HCT116 (cell line): ENCODE measurements at regions not wholly inside any gene's neighbourhood (a gene's known extent, or its start where the extent isn't known, plus 50 kb on each side); places are given as distances from the start of the nearest gene placed in this dataset.

Experiments
- ATAC-seq: fragments of 200-7000 bp; cut with Tn5 transposase; 2 replicates; pipeline ENCODE4 v1.9.1; 2020; ENCODE audit warnings: mild to moderate bottlenecking, moderate library complexity
- BruUV-seq: library from RNA; stranded (reverse); fragments of 400-500 nt; replicated peaks from 2 replicates; lab custom pipeline; 2021; lab: Mats Ljungman, UMichigan
- CTCF ChIA-PET: fragments of 300-600 bp; sonication (Branson Sonifier 250); formaldehyde crosslinking; loops from one replicate; lab custom pipeline; 2021; ENCODE audit warnings: antibody characterized with exemption; lab: Charles Lee
- POLR2A ChIA-PET: fragments of 300-600, 350-600 bp; sonication (Branson Sonifier 250); formaldehyde crosslinking; loops from one replicate; lab custom pipeline; 2021; ENCODE audit warnings: antibody characterized with exemption; lab: Charles Lee
- RAD21 ChIA-PET, 2 experiments: fragments of 300-600 bp; sonication (Branson Sonifier 250); formaldehyde crosslinking; loops; one replicate each; lab custom pipeline; 2023; ENCODE audit warnings: low total read pairs in 2 of 2; ENCODE audit not compliant: uncharacterized antibody in 2 of 2, unreplicated experiment in 2 of 2, low non-redundant PET in 1 of 2; lab: Charles Lee
- DNase-seq: peaks from one replicate; pipeline ENCODE4 v3.0.0-alpha.2; 2010; ENCODE audit warnings: low read depth, low spot score
- H2AFZ ChIP-seq: fragments of 200-600 bp; shearing (Covaris generic), sonication (generic); 2 replicates; pipeline ENCODE4 v1.6.1; 2017; ENCODE audit warnings: low read depth, mixed run types, mixed read lengths, antibody characterized with exemption, low read length; ENCODE audit not compliant: poor library complexity, severe bottlenecking
- H3K27ac ChIP-seq: 2 replicates; pipeline ENCODE4 v1.5.1; 2012; ENCODE audit warnings: low read depth, low read length
- H3K27me3 ChIP-seq: fragments of 200-600 bp; sonication (generic); 2 replicates; pipeline ENCODE4 v1.6.1; 2016; ENCODE audit warnings: mixed run types, low read length, mixed read lengths; ENCODE audit not compliant: insufficient read depth
- H3K36me3 ChIP-seq, 2 experiments: fragments of 200-500 bp in 1 of 2; fragments of 200-600 bp in 1 of 2; sonication (Bioruptor generic) in 1 of 2; sonication (generic) in 1 of 2; 2 replicates each; pipeline versions ENCODE4 v1.5.1 to v1.6.1; 2014 to 2016; ENCODE audit warnings: low read length in 2 of 2, inconsistent platforms in 1 of 2, mixed read lengths in 1 of 2, mixed run types in 1 of 2; ENCODE audit not compliant: insufficient read depth in 2 of 2, control insufficient read depth in 1 of 2
- H3K4me1 ChIP-seq, 2 experiments: fragments of 200-600 bp in 1 of 2; sonication (generic) in 1 of 2; 2 replicates each; pipeline versions ENCODE4 v1.5.1 to v1.6.1; 2012 to 2017; ENCODE audit warnings: low read length in 2 of 2, inconsistent platforms in 1 of 2, mild to moderate bottlenecking in 1 of 2, mixed read lengths in 1 of 2, mixed run types in 1 of 2, moderate library complexity in 1 of 2; ENCODE audit not compliant: insufficient read depth in 2 of 2, control insufficient read depth in 1 of 2
- H3K4me2 ChIP-seq: fragments of 200-600 bp; sonication (generic); 2 replicates; pipeline ENCODE4 v1.6.1; 2017; ENCODE audit warnings: mixed run types, low read length, mixed read lengths
- H3K4me3 ChIP-seq, 2 experiments: fragments of 200-600 bp in 1 of 2; sonication (generic) in 1 of 2; replicated peaks in 1 of 2; 2 replicates each; pipeline ENCODE4 v1.5.1; 2011 to 2016; ENCODE audit warnings: low read length in 2 of 2, control low read depth in 1 of 2, low read depth in 1 of 2, mild to moderate bottlenecking in 1 of 2, mixed read lengths in 1 of 2, mixed run types in 1 of 2
- H3K79me2 ChIP-seq: fragments of 200-600 bp; sonication (generic); 2 replicates; pipeline ENCODE4 v1.6.1; 2017; ENCODE audit warnings: mild to moderate bottlenecking, mixed run types, low read length, moderate library complexity, mixed read lengths; ENCODE audit not compliant: insufficient read depth
- H3K9ac ChIP-seq: fragments of 200-600 bp; sonication (generic); 2 replicates; pipeline ENCODE4 v1.6.1; 2016; ENCODE audit warnings: low read length, mixed read lengths
- H3K9me2 ChIP-seq: fragments of 200-600 bp; sonication (generic), shearing (Covaris generic); 2 replicates; pipeline ENCODE4 v1.6.1; 2017; ENCODE audit warnings: mixed run types, mild to moderate bottlenecking, moderate library complexity; ENCODE audit not compliant: insufficient read depth
- H3K9me3 ChIP-seq, 2 experiments: fragments of 200-500 bp in 1 of 2; fragments of 200-600 bp in 1 of 2; sonication (Bioruptor generic) in 1 of 2; sonication (generic) in 1 of 2; 2 replicates each; pipeline ENCODE4 v1.6.1; 2014 to 2017; ENCODE audit warnings: low read length in 2 of 2, mixed read lengths in 2 of 2, inconsistent platforms in 1 of 2, low read depth in 1 of 2, mild to moderate bottlenecking in 1 of 2, mixed run types in 1 of 2, moderate library complexity in 1 of 2; ENCODE audit not compliant: control insufficient read depth in 1 of 2, insufficient read depth in 1 of 2
- H4K20me1 ChIP-seq: fragments of 200-600 bp; sonication (generic), shearing (Covaris generic); 2 replicates; pipeline ENCODE4 v1.6.1; 2017; ENCODE audit warnings: mixed run types, mild to moderate bottlenecking, moderate library complexity; ENCODE audit not compliant: insufficient read depth
- ATF3 ChIP-seq: IDR thresholded peaks from 2 replicates; pipeline ENCODE4 v1.6.1; 2012
- CBX3 ChIP-seq: IDR thresholded peaks from 2 replicates; pipeline ENCODE4 v1.6.1; 2012; ENCODE audit warnings: low read depth
- CEBPB ChIP-seq: IDR thresholded peaks from 2 replicates; pipeline ENCODE4 v1.6.1; 2012; ENCODE audit warnings: low read depth
- EGR1 ChIP-seq: IDR thresholded peaks from 2 replicates; pipeline ENCODE4 v1.6.1; 2012; ENCODE audit warnings: low read depth
- ELF1 ChIP-seq: IDR thresholded peaks from 2 replicates; pipeline ENCODE4 v1.6.1; 2012; ENCODE audit warnings: low read depth, borderline replicate concordance
- EZH2 ChIP-seq: fragments of 200-600 bp; sonication (generic); IDR thresholded peaks from 2 replicates; pipeline ENCODE4 v1.6.1; 2017; ENCODE audit warnings: antibody characterized with exemption, mixed run types
- EZH2phosphoT487 ChIP-seq: fragments of 200-600 bp; IDR thresholded peaks from 2 replicates; pipeline ENCODE4 v1.6.1; 2018; ENCODE audit warnings: antibody characterized with exemption, borderline replicate concordance
- FOSL1 ChIP-seq: IDR thresholded peaks from 2 replicates; pipeline ENCODE4 v1.6.1; 2012; ENCODE audit warnings: low read depth
- JUND ChIP-seq: IDR thresholded peaks from 2 replicates; pipeline ENCODE4 v1.6.1; 2012
- MAX ChIP-seq: IDR thresholded peaks from 2 replicates; pipeline ENCODE4 v1.6.1; 2012
- POLR2AphosphoS5 ChIP-seq: IDR thresholded peaks from 2 replicates; pipeline ENCODE4 v1.6.1; 2011; ENCODE audit warnings: mild to moderate bottlenecking, low read depth, low read length, moderate library complexity
- RAD21 ChIP-seq: IDR thresholded peaks from 2 replicates; pipeline ENCODE4 v1.6.1; 2012; ENCODE audit warnings: low read depth, mild to moderate bottlenecking
- SIN3A ChIP-seq: IDR thresholded peaks from 2 replicates; pipeline ENCODE4 v1.6.1; 2012; ENCODE audit warnings: low read depth
- SP1 ChIP-seq: IDR thresholded peaks from 2 replicates; pipeline ENCODE4 v1.6.1; 2012; ENCODE audit warnings: low read depth
- SRF ChIP-seq: IDR thresholded peaks from 2 replicates; pipeline ENCODE4 v1.6.1; 2012; ENCODE audit warnings: low read depth
- YY1 ChIP-seq: IDR thresholded peaks from 2 replicates; pipeline ENCODE4 v1.6.1; 2011; ENCODE audit warnings: low read length, low read depth, moderate library complexity, mild to moderate bottlenecking; ENCODE audit not compliant: insufficient replicate concordance; ENCODE audit errors: extremely low read depth
- ZFX ChIP-seq: fragments of 450-650 bp; IDR thresholded peaks from 2 replicates; pipeline ENCODE4 v1.6.1; 2017
- ZNF274 ChIP-seq: fragments of 200-500 bp; sonication (Bioruptor generic); IDR thresholded peaks from 2 replicates; pipeline ENCODE4 v1.6.1; 2014; ENCODE audit warnings: mild to moderate bottlenecking, low read depth, low read length, inconsistent platforms
- intact Hi-C: fragments of 100-400 bp; cut with micrococcal nuclease; formaldehyde crosslinking; loops from 2 replicates; pipeline ENCODE4 v1.10.0; 2022
- TF ChIP-seq, protein P1 (sequence below): IDR thresholded peaks from 2 replicates; pipeline ENCODE4 v1.6.1; 2011; ENCODE audit warnings: mild to moderate bottlenecking, low read length, moderate library complexity; ENCODE audit not compliant: insufficient replicate concordance; ENCODE audit errors: extremely low read depth
- TF ChIP-seq, protein P2 (sequence below), 3 experiments: fragments of 200-600 bp in 1 of 3; sonication (generic) in 1 of 3; IDR thresholded peaks in 2 of 3; conservative IDR thresholded peaks in 1 of 3; 2 replicates each; pipeline ENCODE4 v1.5.1; 2012 to 2017; ENCODE audit warnings: low read depth in 2 of 3, low read length in 2 of 3, antibody characterized with exemption in 1 of 3, borderline replicate concordance in 1 of 3, control low read depth in 1 of 3, mild to moderate bottlenecking in 1 of 3, mixed read lengths in 1 of 3, mixed run types in 1 of 3, moderate library complexity in 1 of 3; ENCODE audit not compliant: insufficient read depth in 1 of 3

- POLR2A ChIA-PET = no interaction called here
- RAD21 ChIA-PET = no interaction called here
- Histone ChIP-seq H3K27ac (no peak overlapping the region), H3K79me2 (no peaks in the 10 kb centered on the region), H3K9ac (no peak overlapping the region), H3K9me3 (no peaks in the 10 kb centered on the region), H3K4me2 (no peak overlapping the region), H3K36me3 (no peaks in the 10 kb centered on the region), H3K27me3 (peaks cover 15% of the 10 kb centered on the region; the same call in 1 of the 2 replicates), H4K20me1 (no peaks in the 10 kb centered on the region), H3K4me3 (no peak overlapping the region), H2AFZ (no peak overlapping the region), H3K4me1 (no peaks in the 10 kb centered on the region), H3K9me2 (no peaks in the 10 kb centered on the region)
- DNase-seq (no peak), ATAC-seq (no peak)
- CTCF ChIA-PET = no interaction called here
- no TSS peak for BruUV-seq
- intact Hi-C loops = no loop called here
- TF ChIP-seq JUND (no peak), SIN3A (no peak), RAD21 (no peak), CBX3 (no peak), CEBPB (no peak), ZNF274 (no peak), SP1 (no peak), ZFX (no peak), FOSL1 (no peak), ATF3 (no peak), EZH2phosphoT487 (no peak), SRF (no peak), MAX (no peak), POLR2AphosphoS5 (no peak), EZH2 (no peak), YY1 (no peak), ELF1 (no peak), EGR1 (no peak)
- TF ChIP-seq, protein P1, sequence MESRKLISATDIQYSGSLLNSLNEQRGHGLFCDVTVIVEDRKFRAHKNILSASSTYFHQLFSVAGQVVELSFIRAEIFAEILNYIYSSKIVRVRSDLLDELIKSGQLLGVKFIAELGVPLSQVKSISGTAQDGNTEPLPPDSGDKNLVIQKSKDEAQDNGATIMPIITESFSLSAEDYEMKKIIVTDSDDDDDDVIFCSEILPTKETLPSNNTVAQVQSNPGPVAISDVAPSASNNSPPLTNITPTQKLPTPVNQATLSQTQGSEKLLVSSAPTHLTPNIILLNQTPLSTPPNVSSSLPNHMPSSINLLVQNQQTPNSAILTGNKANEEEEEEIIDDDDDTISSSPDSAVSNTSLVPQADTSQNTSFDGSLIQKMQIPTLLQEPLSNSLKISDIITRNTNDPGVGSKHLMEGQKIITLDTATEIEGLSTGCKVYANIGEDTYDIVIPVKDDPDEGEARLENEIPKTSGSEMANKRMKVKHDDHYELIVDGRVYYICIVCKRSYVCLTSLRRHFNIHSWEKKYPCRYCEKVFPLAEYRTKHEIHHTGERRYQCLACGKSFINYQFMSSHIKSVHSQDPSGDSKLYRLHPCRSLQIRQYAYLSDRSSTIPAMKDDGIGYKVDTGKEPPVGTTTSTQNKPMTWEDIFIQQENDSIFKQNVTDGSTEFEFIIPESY = no peak
- TF ChIP-seq, protein P2, sequence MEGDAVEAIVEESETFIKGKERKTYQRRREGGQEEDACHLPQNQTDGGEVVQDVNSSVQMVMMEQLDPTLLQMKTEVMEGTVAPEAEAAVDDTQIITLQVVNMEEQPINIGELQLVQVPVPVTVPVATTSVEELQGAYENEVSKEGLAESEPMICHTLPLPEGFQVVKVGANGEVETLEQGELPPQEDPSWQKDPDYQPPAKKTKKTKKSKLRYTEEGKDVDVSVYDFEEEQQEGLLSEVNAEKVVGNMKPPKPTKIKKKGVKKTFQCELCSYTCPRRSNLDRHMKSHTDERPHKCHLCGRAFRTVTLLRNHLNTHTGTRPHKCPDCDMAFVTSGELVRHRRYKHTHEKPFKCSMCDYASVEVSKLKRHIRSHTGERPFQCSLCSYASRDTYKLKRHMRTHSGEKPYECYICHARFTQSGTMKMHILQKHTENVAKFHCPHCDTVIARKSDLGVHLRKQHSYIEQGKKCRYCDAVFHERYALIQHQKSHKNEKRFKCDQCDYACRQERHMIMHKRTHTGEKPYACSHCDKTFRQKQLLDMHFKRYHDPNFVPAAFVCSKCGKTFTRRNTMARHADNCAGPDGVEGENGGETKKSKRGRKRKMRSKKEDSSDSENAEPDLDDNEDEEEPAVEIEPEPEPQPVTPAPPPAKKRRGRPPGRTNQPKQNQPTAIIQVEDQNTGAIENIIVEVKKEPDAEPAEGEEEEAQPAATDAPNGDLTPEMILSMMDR (IDR thresholded peaks at IDR 0.05 in 2 of 3, conservative IDR thresholded peaks at IDR 0.05 in 1 of 3; ENCODE audit: borderline replicate concordance in 1 of 3, insufficient read depth in 1 of 3, low read depth in 2 of 3, low read length in 2 of 3) = no peak
Observed at GRCh38 chr3:26984416-26985390, 362.1 kb downstream of the LRRC3B start.
